Hematopoietic multipotent progenitor cell treated with erythropoietin and hydrocortisone succinate and interleukin-3 and kit ligand, for 4 days (in vitro differentiated cells): ENCODE measurements at regions not wholly inside any gene's neighbourhood (a gene's known extent, or its start where the extent isn't known, plus 50 kb on each side); places are given as distances from the start of the nearest gene placed in this dataset.
"Not testable (repeated sequence)": the region's sequence is repeated elsewhere in the genome, so short reads cannot be mapped to it uniquely, and the experiment has no call there.

Experiments
- DNase-seq: peaks from one replicate; pipeline ENCODE4 v3.0.0-alpha.2; 2015

GRCh38 chrX:41009850-41010846 lies 75.1 kb upstream of the USP9X start:
- peak; percentile 95 for DNase-seq

GRCh38 chrX:41014776-41015360 lies 70.4 kb upstream of the USP9X start:
- DNase-seq: no peak

GRCh38 chrX:41017785-41018184 lies 67.5 kb upstream of the USP9X start:
- not testable (repeated sequence) for DNase-seq

GRCh38 chrX:41018391-41019040 lies 66.7 kb upstream of the USP9X start:
- not testable (repeated sequence) for DNase-seq

- DNase-seq: no peak
Measured at GRCh38 chrX:41019041-41019392, 66.2 kb upstream of the USP9X start.

GRCh38 chrX:41022566-41022965 lies 62.7 kb upstream of the USP9X start:
- DNase-seq: peak; percentile 14

- DNase-seq: no peak
Measured at GRCh38 chrX:41023098-41023497, 62.1 kb upstream of the USP9X start.

DNA sequence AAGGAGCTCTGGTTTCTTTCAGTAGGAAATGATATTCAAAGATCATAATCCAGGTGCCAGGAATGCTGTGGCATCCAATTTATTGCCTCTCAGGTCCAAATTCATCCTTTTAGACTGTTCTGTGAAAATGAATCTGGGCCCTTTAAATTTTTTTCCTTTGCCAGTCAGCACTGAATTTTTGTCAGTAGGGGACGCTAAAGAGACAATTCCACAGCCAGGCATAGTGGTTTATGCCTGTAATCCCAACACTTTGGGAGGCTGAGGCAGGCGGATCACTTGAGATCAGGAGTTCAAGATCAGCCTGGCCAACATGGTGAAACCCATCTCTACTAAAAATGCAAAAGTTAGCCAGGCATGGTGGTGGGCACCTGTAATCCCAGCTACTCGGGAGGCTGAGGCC lies 60.9 kb upstream of the USP9X start:
- DNase-seq: not testable (repeated sequence)

GRCh38 chrX:41024755-41025154 lies 60.5 kb upstream of the USP9X start:
- no peak for DNase-seq

GRCh38 chrX:41025926-41026701 lies 59.1 kb upstream of the USP9X start:
- no peak for DNase-seq

DNA sequence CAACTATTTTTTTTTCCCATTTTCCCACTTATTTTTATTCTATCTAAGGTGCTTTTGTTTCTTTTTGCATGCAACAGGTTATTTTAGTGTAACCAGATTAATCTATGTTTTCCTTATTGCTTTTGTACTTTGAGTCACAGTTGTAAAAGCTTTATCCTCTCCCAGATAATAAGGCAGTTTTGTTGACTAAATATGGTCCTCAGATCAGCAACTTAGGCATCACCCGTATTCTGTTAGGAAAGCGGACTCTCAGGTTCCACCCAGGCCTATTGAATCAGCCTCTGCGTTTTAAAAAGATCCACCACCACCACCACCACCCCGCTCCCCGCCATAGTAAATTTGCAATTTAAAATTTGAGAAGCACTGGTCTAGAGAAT lies 58.6 kb upstream of the USP9X start:
- no peak for DNase-seq

DNA sequence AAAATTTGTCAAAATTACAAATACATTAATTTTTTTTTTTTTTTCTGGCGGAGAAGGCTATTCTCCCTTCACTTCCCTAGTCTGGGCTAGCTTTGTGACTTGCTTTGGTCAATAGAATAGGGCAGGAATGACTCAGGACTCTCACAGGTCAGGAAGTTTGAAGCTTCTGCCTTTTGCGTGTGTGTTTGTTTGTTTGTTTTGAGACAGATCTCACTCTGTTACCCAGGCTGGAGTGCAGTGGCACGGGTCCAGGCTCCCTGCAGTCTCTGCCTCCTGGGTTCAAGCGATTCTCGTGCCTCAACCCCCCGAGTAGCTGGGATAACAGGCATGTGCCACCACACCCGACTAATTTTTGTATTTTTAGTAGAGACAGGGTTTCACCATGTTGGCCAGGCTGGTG lies 55.9 kb upstream of the USP9X start:
- no peak for DNase-seq

DNA sequence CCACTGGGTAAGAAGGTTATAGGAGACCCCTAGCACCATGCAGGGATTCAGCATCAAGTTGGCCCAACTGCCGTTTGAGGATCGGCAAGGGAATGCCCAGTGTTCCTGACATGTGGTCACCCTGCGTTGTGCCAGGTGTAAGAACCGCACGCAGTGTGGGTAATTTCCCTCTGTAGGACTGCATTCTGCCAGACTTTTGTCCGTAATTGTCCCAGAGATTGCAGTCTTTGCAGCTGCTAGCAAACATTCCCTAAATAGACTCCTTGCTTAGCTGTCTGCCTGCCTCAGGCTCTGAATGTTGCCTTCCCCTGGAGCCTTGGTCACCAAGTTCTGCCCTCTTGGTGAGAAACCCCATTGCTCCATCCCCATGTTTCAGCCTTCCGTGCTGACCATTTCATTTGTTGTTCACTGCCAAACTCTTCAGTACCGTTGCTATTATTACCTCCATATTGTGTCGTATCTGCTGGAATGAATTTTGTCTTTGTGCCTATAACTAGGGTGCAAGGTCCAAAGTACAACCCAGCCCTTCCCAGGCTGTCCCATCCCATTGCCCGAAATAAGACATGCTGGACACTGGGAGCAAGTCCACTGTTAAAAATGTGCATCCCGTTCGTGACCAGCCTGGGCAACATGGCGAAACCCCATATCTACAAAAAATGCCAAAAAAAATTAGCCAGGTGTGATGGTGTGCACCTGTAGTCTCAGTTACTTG lies 53.8 kb upstream of the USP9X start:
- DNase-seq: no peak

DNA sequence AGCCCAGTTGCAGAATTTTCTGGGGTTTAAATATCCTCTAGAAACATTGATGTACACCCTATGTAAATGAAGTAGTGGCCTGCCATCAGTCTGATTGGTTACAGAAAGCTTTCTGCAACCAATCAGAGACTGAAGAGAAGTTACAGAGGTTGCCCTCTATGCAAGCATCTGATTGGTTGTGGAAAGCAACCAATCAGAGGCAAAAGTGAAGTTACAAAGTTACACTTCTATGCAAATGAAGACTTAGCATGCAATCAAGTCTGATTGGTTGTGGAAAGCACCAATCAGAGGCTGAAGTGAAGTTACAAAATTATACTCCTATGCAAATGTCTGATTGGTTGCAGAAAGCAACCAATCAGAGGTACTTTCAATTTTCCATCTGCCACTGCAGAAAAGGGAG lies 51.9 kb upstream of the USP9X start:
- no peak for DNase-seq

- not testable (repeated sequence) for DNase-seq
Measured at GRCh38 chrX:41034902-41035301, 50.3 kb upstream of the USP9X start.
